SJSA1 (cell line): ENCODE measurements at regions not wholly inside any gene's neighbourhood (a gene's known extent, or its start where the extent isn't known, plus 50 kb on each side); places are given as distances from the start of the nearest gene placed in this dataset.
A peak's percentile ranks its signal among the peaks of the same experiment; 100 is the strongest.
"Not testable (repeated sequence)": the region's sequence is repeated elsewhere in the genome, so short reads cannot be mapped to it uniquely, and the experiment has no call there.

Experiments
- DNase-seq, 2 experiments: peaks; one replicate each; pipeline ENCODE4 v3.0.0-alpha.2; 2015 to 2020; ENCODE audit warnings: low spot score in 2 of 2, low read depth in 1 of 2
- H3K27ac ChIP-seq: fragments of 250-450 bp; sonication (Bioruptor Pico); 2 replicates; pipeline ENCODE4 v1.5.1; 2020; ENCODE audit warnings: mild to moderate bottlenecking, moderate library complexity
- H3K27me3 ChIP-seq: fragments of 250-450 bp; sonication (Bioruptor Pico); replicated peaks from 2 replicates; pipeline ENCODE4 v1.5.1; 2020; ENCODE audit warnings: mild to moderate bottlenecking, moderate library complexity
- H3K36me3 ChIP-seq: fragments of 250-450 bp; sonication (Bioruptor Pico); 2 replicates; pipeline ENCODE4 v1.5.1; 2020; ENCODE audit warnings: mild to moderate bottlenecking
- H3K4me1 ChIP-seq: fragments of 250-450 bp; sonication (Bioruptor Pico); replicated peaks from 2 replicates; pipeline ENCODE4 v1.6.1; 2021; ENCODE audit warnings: mild to moderate bottlenecking
- H3K4me3 ChIP-seq: fragments of 250-450 bp; sonication (Bioruptor Pico); 2 replicates; pipeline ENCODE4 v1.5.1; 2020; ENCODE audit warnings: mild to moderate bottlenecking
- H3K9me3 ChIP-seq: fragments of 250-450 bp; sonication (Bioruptor Pico); replicated peaks from 2 replicates; pipeline ENCODE4 v1.5.1; 2020; ENCODE audit warnings: mild to moderate bottlenecking

GRCh38 chr5:124126504-124127217, 614.7 kb downstream of the CSNK1G3 start:
- Histone ChIP-seq H3K9me3 (peaks cover 4% of the 10 kb centered on the region; the same call in 1 of the 2 replicates), H3K36me3 (no peaks in the 10 kb centered on the region), H3K4me3 (no peak overlapping the region), H3K27me3 (no peaks in the 10 kb centered on the region), H3K27ac (no peak overlapping the region), H3K4me1 (no peaks in the 10 kb centered on the region)
- DNase-seq: no peak

DNA sequence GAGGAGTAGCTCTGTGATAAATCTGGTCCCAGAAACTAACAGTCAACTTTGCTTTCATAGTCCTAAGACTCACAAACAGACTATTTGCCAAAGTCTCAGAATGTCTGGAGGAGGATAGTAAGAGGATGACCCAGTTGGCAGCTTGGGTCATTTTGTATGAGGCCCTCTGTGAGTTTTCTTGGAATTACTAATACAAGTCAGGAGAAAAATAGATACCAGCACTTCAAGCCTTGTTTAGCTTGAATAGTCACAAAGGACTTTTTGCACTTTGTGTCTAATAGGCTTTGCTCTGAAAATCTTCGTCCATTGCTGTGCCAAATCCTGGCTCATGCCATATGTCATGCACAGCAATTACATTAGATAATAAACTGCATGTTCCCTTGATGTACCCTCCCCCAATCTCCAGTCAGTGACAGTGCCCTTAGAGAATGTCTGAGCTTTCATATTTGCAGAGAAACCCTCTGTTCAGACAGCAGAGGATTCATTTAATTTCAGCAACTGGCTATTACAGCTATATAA, 612.8 kb downstream of the CSNK1G3 start:
- H3K9me3 ChIP-seq: peaks cover 4% of the 10 kb centered on the region; the same call in 1 of the 2 replicates
- no peak for DNase-seq
- H3K27me3 ChIP-seq: no peaks in the 10 kb centered on the region
- H3K36me3 ChIP-seq: no peaks in the 10 kb centered on the region
- H3K4me3 ChIP-seq: no peak overlapping the region
- no peak overlapping the region for H3K27ac ChIP-seq
- H3K4me1 ChIP-seq: no peaks in the 10 kb centered on the region

DNA sequence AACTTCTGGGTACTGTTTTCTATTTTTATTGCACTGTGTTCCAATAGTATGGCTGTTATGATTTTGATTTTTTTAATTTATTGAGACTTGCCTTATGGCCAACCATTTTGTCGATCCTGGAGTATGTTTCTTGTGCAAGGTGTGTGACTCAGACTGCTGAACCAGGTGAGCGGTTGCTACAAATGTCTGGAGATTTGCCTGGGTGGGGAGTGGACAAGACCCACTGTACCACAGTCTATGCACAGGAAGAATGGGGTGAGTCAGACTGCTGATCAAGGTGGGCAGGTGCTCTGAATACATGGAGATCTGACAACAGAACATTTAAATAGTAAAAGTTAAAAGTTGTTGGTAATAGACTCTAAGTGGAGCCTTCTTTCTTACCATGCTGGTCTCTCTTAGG, 609.2 kb downstream of the CSNK1G3 start:
- peaks cover 4% of the 10 kb centered on the region; the same call in 1 of the 2 replicates for H3K9me3 ChIP-seq
- no peaks in the 10 kb centered on the region for H3K27me3 ChIP-seq
- H3K4me1 ChIP-seq: no peaks in the 10 kb centered on the region

GRCh38 chr5:124114911-124115310, 602.9 kb downstream of the CSNK1G3 start:
- no peak for DNase-seq
- Histone ChIP-seq H3K36me3 (no peaks in the 10 kb centered on the region), H3K9me3 (no peaks in the 10 kb centered on the region), H3K4me1 (no peaks in the 10 kb centered on the region), H3K4me3 (no peak overlapping the region), H3K27ac (no peak overlapping the region), H3K27me3 (no peaks in the 10 kb centered on the region)

More for the DNA sequence above, 609.2 kb downstream of the CSNK1G3 start:
- no peak overlapping the region for H3K4me3 ChIP-seq
- no peak for DNase-seq
- H3K27ac ChIP-seq: no peak overlapping the region
- no peaks in the 10 kb centered on the region for H3K36me3 ChIP-seq

- Histone ChIP-seq H3K4me3 (no peak overlapping the region), H3K27me3 (no peaks in the 10 kb centered on the region), H3K9me3 (no peaks in the 10 kb centered on the region), H3K27ac (no peak overlapping the region), H3K4me1 (no peaks in the 10 kb centered on the region), H3K36me3 (no peaks in the 10 kb centered on the region)
- no peak for DNase-seq
These were observed 599.9 kb downstream of the CSNK1G3 start for GRCh38 chr5:124111886-124112285.

- H3K27ac ChIP-seq: no peak overlapping the region
- DNase-seq: no peak
- H3K27me3 ChIP-seq: no peaks in the 10 kb centered on the region
- H3K4me1 ChIP-seq: no peaks in the 10 kb centered on the region
- no peaks in the 10 kb centered on the region for H3K9me3 ChIP-seq
- H3K36me3 ChIP-seq: no peaks in the 10 kb centered on the region
- H3K4me3 ChIP-seq: no peak overlapping the region
These were observed 599.0 kb downstream of the CSNK1G3 start for GRCh38 chr5:124110942-124111341.

DNA sequence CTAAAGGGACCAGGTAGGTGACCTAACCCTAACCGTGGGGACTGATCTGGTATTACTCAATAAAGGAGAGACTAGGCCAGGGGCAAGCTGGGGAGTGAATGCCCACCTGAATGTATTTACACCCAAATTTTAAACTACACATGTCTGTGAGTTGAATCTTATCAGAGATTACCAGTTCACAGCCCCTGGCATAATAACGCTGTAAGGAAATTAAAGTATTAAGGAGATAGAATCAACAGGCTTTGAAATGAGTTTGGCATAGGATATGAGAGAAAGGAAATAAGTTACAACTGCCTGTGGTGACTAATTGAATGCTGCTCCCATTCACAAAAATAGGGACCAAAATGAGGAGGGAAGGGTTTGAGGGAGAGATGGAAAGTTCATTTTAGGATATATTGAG, 593.3 kb downstream of the CSNK1G3 start:
- Histone ChIP-seq H3K4me1 (peaks cover 22% of the 10 kb centered on the region), H3K27ac (no peak overlapping the region), H3K27me3 (no peaks in the 10 kb centered on the region), H3K4me3 (no peak overlapping the region), H3K36me3 (no peaks in the 10 kb centered on the region), H3K9me3 (no peaks in the 10 kb centered on the region)
- no peak for DNase-seq

DNA sequence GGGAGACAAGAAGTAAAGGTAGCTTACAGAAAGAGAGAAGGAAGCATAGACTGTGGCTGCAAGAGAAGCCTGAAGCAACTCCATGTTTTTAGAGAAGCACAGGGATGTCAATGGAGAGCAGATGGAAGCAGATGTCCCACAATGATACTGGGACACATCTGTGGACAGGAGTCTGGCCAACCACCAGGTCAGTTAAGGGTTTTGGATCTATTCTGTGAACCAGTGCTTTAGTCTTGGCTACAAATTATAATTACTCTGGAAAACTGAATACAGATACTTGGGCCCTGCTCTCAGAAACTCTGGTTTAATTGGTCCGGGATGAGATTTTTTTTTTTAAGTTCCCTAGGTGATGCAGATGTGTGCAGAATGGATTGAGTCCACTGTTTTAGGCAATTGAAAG, 592.8 kb downstream of the CSNK1G3 start:
- Histone ChIP-seq H3K27ac (no peak overlapping the region), H3K36me3 (no peaks in the 10 kb centered on the region), H3K4me1 (peaks cover 22% of the 10 kb centered on the region), H3K4me3 (no peak overlapping the region), H3K9me3 (no peaks in the 10 kb centered on the region), H3K27me3 (no peaks in the 10 kb centered on the region)
- DNase-seq: no peak

DNA sequence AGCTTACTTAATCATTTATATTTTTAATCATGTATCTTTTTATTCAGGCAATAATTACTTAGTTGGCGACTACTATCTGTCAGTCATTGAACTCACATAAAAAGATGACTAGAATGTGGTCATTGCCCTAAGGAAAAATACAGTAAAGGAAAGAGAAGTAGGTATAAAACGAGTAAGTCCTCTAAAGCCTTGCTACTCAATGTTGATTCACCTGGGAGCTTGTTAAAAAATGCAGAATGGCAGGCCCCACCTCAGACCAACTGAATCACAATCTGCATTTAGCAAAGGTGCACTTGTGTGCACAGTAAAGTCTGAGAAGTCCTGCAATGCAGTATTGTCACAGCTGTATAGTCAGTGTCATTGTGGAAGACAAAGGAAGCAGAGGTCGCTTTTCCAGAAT, 592.4 kb downstream of the CSNK1G3 start:
- Histone ChIP-seq H3K27ac (no peak overlapping the region), H3K4me3 (no peak overlapping the region), H3K36me3 (no peaks in the 10 kb centered on the region), H3K4me1 (peaks cover 22% of the 10 kb centered on the region), H3K9me3 (no peaks in the 10 kb centered on the region), H3K27me3 (no peaks in the 10 kb centered on the region)
- DNase-seq: no peak

DNA sequence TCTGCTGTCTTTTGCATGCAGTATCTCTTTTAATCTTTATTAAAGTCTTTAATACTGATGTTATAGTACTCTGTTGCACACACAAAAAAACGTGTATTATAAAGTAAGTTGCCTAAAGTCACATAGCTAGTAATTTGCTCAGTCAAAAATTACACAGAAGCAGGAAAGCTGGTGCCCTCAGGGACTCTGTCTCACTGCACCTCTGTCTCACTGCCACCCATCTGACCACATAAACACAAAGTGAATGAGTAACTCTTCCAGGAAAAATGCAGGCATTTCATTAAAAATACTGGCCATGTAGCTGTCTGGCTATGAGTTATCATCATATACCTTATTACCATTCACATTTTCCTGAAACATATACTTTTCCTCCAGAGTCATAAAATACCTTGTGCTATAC, 591.7 kb downstream of the CSNK1G3 start:
- Histone ChIP-seq H3K36me3 (no peaks in the 10 kb centered on the region), H3K27ac (peak overlapping the region; percentile 46; the same call in 1 of the 2 replicates), H3K4me3 (no peak overlapping the region), H3K4me1 (peaks cover 22% of the 10 kb centered on the region), H3K27me3 (no peaks in the 10 kb centered on the region), H3K9me3 (no peaks in the 10 kb centered on the region)
- DNase-seq: peak; percentile 61 to 65

DNA sequence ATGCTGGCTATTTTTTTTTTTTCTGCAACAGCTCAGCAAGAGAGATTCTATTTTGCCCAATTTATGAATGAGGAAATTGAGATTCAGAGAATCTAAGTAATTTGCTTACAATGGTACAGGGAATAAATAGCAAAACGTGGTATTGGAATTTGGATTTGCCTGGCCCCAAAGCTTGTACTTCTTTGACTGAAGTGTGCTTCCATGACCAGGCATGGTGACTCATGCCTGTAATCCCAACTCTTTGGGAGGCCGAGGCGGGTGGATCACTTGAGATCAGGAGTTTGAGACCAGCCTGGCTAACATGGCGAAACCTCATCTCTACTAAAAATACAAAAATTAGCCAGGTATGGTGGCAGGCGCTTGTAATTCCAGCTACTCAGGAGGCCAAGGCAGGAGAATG, 591.1 kb downstream of the CSNK1G3 start:
- not testable (repeated sequence) for H3K36me3 ChIP-seq, H3K4me3 ChIP-seq, H3K9me3 ChIP-seq, H3K27me3 ChIP-seq
- Histone ChIP-seq H3K27ac (peak overlapping the region; percentile 46; the same call in 1 of the 2 replicates), H3K4me1 (peaks cover 22% of the 10 kb centered on the region)
- peak; percentile 50 to 72 for DNase-seq

GRCh38 chr5:124102486-124102885, 590.5 kb downstream of the CSNK1G3 start:
- H3K27ac ChIP-seq: peak overlapping the region; percentile 2; the same call in 1 of the 2 replicates
- H3K4me3 ChIP-seq: no peak overlapping the region
- H3K27me3 ChIP-seq: no peaks in the 10 kb centered on the region
- H3K4me1 ChIP-seq: peaks cover 22% of the 10 kb centered on the region
- H3K36me3 ChIP-seq: no peaks in the 10 kb centered on the region
- no peaks in the 10 kb centered on the region for H3K9me3 ChIP-seq
- DNase-seq: peak in 1 of 2 experiments; percentile 59

GRCh38 chr5:124093658-124094057, 581.7 kb downstream of the CSNK1G3 start:
- Histone ChIP-seq H3K9me3 (no peaks in the 10 kb centered on the region), H3K4me1 (no peaks in the 10 kb centered on the region), H3K36me3 (no peaks in the 10 kb centered on the region), H3K27ac (no peak overlapping the region), H3K4me3 (no peak overlapping the region), H3K27me3 (no peaks in the 10 kb centered on the region)
- no peak for DNase-seq

DNA sequence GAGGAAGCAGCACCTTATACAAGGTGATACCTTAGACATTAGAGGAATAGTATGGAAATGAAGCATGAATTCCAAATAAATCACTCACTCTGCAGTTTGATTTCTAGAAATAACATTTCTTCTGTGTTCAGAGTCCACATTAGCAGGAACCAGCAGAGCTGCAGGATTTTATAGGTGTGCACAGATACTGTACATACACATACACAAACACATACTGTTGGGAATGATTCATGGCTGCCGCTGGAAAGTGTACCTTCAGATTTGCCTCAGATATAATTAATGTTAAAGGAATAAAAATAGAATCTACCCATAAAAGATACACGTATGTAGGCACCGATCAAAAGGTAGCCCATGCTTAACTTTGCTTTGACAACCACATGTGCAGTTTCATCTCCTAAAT, 578.1 kb downstream of the CSNK1G3 start:
- Histone ChIP-seq H3K9me3 (no peaks in the 10 kb centered on the region), H3K4me1 (no peaks in the 10 kb centered on the region), H3K36me3 (no peaks in the 10 kb centered on the region), H3K27me3 (no peaks in the 10 kb centered on the region), H3K4me3 (no peak overlapping the region), H3K27ac (no peak overlapping the region)
- DNase-seq: no peak
